Ovary (tissue), 7 donors: ENCODE measurements at regions not wholly inside any gene's neighbourhood (a gene's known extent, or its start where the extent isn't known, plus 50 kb on each side); places are given as distances from the start of the nearest gene placed in this dataset.
"Not testable (repeated sequence)": the region's sequence is repeated elsewhere in the genome, so short reads cannot be mapped to it uniquely, and the experiment has no call there.

ENCODE experiments used
- DNase-seq, 5 donors: peaks; one replicate each; pipeline ENCODE4 v3.0.0-alpha.2; 2019 to 2020
- H3K27ac ChIP-seq, 2 donors: fragments of 200-600 bp; one replicate each; pipeline versions ENCODE4 v1.5.1 to v1.8.0; 2019 to 2022
- H3K27me3 ChIP-seq: fragments of 200-600 bp; one replicate; pipeline ENCODE4 v1.8.0; 2022
- H3K36me3 ChIP-seq: fragments of 200-600 bp; sonication (generic); one replicate; pipeline ENCODE4 v1.5.1; 2019
- H3K4me1 ChIP-seq: one replicate; pipeline ENCODE4 v1.8.1; 2013; ENCODE audit warnings: mild to moderate bottlenecking, moderate library complexity; ENCODE audit not compliant: insufficient read depth
- H3K4me3 ChIP-seq: fragments of 200-600 bp; sonication (generic); one replicate; pipeline ENCODE4 v1.5.1; 2017
- H3K9me3 ChIP-seq, 2 donors: fragments of 200-600 bp in 1 of 2; sonication (generic) in 1 of 2; one replicate each; pipeline versions ENCODE4 v1.5.1 to v1.8.1; 2013 to 2019; ENCODE audit warnings: mild to moderate bottlenecking in 1 of 2, moderate library complexity in 1 of 2
- CTCF ChIP-seq, 3 donors: fragments of 450-650 bp in 2 of 3; fragments of 200-600 bp in 1 of 3; IDR thresholded peaks; one replicate each; pipeline versions ENCODE4 v1.5.1 to v1.8.0; 2016 to 2022; ENCODE audit warnings: antibody characterized with exemption in 3 of 3, mild to moderate bottlenecking in 1 of 3
- EP300 ChIP-seq: sonication (generic); formaldehyde crosslinking; IDR thresholded peaks from one replicate; pipeline ENCODE4 v1.6.1; 2017; ENCODE audit warnings: antibody characterized with exemption
- POLR2A ChIP-seq: fragments of 450-650 bp; IDR thresholded peaks from one replicate; pipeline ENCODE4 v1.6.1; 2017; ENCODE audit warnings: antibody characterized with exemption, mild to moderate bottlenecking, moderate library complexity
- WGBS, 3 donors: extraction: QIAGEN DNeasy Blood & Tissue Kit in 1 of 3; methylation state at CpG; one replicate each; pipeline versions ENCODE4 v1.1.5 to v1.1.7; 2013 to 2017; 5-methylcytosine and 5-hydroxymethylcytosine counted together
- intact Hi-C, 4 donors: fragments of 100-400 bp; cut with DNase I; formaldehyde crosslinking; loops; one replicate each; pipeline versions ENCODE4 v1.11.0 to v1.15.1; 2022 to 2023
- donor health status: DM: no; HTN: no; CAD: no; lungs with moderate emphysema.
- donor health status: DM: no; HTN: no; CAD: no.
- donor health status: Bipolar disorder and iron deficiency.
- donor health status: DM: no; HTN: no; CAD: no.
- donor health status: DM: yes; HTN: yes; CAD: no.

GRCh38 chr12:131634037-131634436 lies 76.9 kb upstream of the SFSWAP start:
- 54 to 64% (median 61%) methylated on average over 5 of the region's 5 CpGs for WGBS, 3 donors
- Histone ChIP-seq H3K27ac (no peak overlapping the region), H3K27me3 (no peaks in the 10 kb centered on the region), H3K36me3 (no peaks in the 10 kb centered on the region), H3K4me1 (no peaks in the 10 kb centered on the region), H3K9me3 (no peaks in the 10 kb centered on the region), H3K4me3 (no peak overlapping the region)
- TF ChIP-seq EP300 (no peak), CTCF (IDR thresholded peaks at IDR 0.05) (no peak), POLR2A (no peak)
- DNase-seq, result no peak
- intact Hi-C loops, result no loop called here

GRCh38 chr12:131635012-131635411 lies 75.9 kb upstream of the SFSWAP start:
- WGBS, 3 donors, result 70 to 83% (median 74%) methylated on average over 2 of the region's 2 CpGs
- H3K9me3 ChIP-seq, H3K4me1 ChIP-seq, H3K27ac ChIP-seq, H3K27me3 ChIP-seq, DNase-seq, intact Hi-C loops, H3K36me3 ChIP-seq, H3K4me3 ChIP-seq: not testable (repeated sequence)

- no peaks in the 10 kb centered on the region for H3K27me3 ChIP-seq
- no peaks in the 10 kb centered on the region for H3K36me3 ChIP-seq
- H3K9me3 ChIP-seq, result no peaks in the 10 kb centered on the region
- DNase-seq, result no peak
- H3K4me1 ChIP-seq, result no peaks in the 10 kb centered on the region
- H3K27ac ChIP-seq, result no peak overlapping the region
- intact Hi-C loops, result no loop called here
- no peak overlapping the region for H3K4me3 ChIP-seq
- TF ChIP-seq EP300 (no peak), POLR2A (no peak), CTCF (IDR thresholded peaks at IDR 0.05) (no peak)
- WGBS, 3 donors, result 68 to 76% (median 74%) methylated on average over 6 of the region's 6 CpGs
Observed at GRCh38 chr12:131635491-131636122, 75.3 kb upstream of the SFSWAP start.

GRCh38 chr12:131636266-131636665 lies 74.6 kb upstream of the SFSWAP start:
- H3K9me3 ChIP-seq, result no peaks in the 10 kb centered on the region
- no peak for DNase-seq
- no peaks in the 10 kb centered on the region for H3K27me3 ChIP-seq
- no peak overlapping the region for H3K27ac ChIP-seq
- intact Hi-C loops, result no loop called here
- no peak overlapping the region for H3K4me3 ChIP-seq
- 92 to 95% (median 93%) methylated on average over 8 of the region's 8 CpGs for whole genome bisulfite sequencing, 3 donors
- TF ChIP-seq POLR2A, result no peak
- no peak for TF ChIP-seq CTCF (IDR thresholded peaks at IDR 0.05)
- no peak for TF ChIP-seq EP300
- no peaks in the 10 kb centered on the region for H3K4me1 ChIP-seq
- H3K36me3 ChIP-seq, result no peaks in the 10 kb centered on the region

- TF ChIP-seq EP300, result no peak
- no peak for TF ChIP-seq CTCF (IDR thresholded peaks at IDR 0.05)
- TF ChIP-seq POLR2A, result no peak
- Histone ChIP-seq H3K4me3 (no peak overlapping the region), H3K27me3 (no peaks in the 10 kb centered on the region), H3K36me3 (no peaks in the 10 kb centered on the region), H3K27ac (no peak overlapping the region), H3K9me3 (no peaks in the 10 kb centered on the region), H3K4me1 (peaks cover under 1% of the 10 kb centered on the region)
- WGBS, 3 donors, result 61 to 80% (median 66%) methylated on average over 9 to 18 of the region's 18 CpGs
- DNase-seq, result no peak
- intact Hi-C loops, result no loop called here
Observed at GRCh38 chr12:131636940-131637750, 73.7 kb upstream of the SFSWAP start.
